ENCODE measurements at regions not wholly inside any gene's neighbourhood (a gene's known extent, or its start where the extent isn't known, plus 50 kb on each side); places are given as distances from the start of the nearest gene placed in this dataset.

- no peak for ATAC-seq
- CTCF ChIA-PET = no interaction called here
- TF ChIP-seq EP300 (IDR thresholded peaks at IDR 0.05; ENCODE audit: borderline replicate concordance in 1 of 2, control insufficient read depth in 1 of 2, low read depth in 2 of 2, low read length in 2 of 2) (no peak), NFYB (IDR thresholded peaks at IDR 0.05; ENCODE audit: insufficient read depth, low read depth, low read length) (no peak), TARDBP (IDR thresholded peaks at IDR 0.05; ENCODE audit: borderline replicate concordance) (no peak), ZNF622 (IDR thresholded peaks at IDR 0.05) (no peak), BACH1 (IDR thresholded peaks at IDR 0.05; ENCODE audit: borderline replicate concordance) (no peak), MEF2A (IDR thresholded peaks at IDR 0.05; ENCODE audit: insufficient read depth, low read depth, low read length) (no peak), TCF3 (IDR thresholded peaks at IDR 0.05; ENCODE audit: borderline replicate concordance, insufficient read depth, low read depth, low read length) (no peak), BCL3 (IDR thresholded peaks at IDR 0.05; ENCODE audit: borderline replicate concordance, insufficient read depth, low read depth, low read length, poor library complexity, severe bottlenecking) (no peak), ESRRA (IDR thresholded peaks at IDR 0.05; ENCODE audit: low read length) (no peak), SMAD1 (IDR thresholded peaks at IDR 0.05; ENCODE audit: low read depth, partially characterized antibody) (no peak), CBFB (IDR thresholded peaks at IDR 0.05; ENCODE audit: low read depth) (no peak), ATF2 (IDR thresholded peaks at IDR 0.05; ENCODE audit: low read length) (no peak), DPF2 (IDR thresholded peaks at IDR 0.05) (no peak), NKRF (conservative IDR thresholded peaks at IDR 0.05) (no peak), ZBTB4 (CRISPR knock-in tag; IDR thresholded peaks at IDR 0.05) (no peak)
Measured at GRCh38 chrX:110966091-110966454, 129.9 kb upstream of the PAK3 start.

More at GRCh38 chrX:110966091-110966454, 129.9 kb upstream of the PAK3 start:
- Histone ChIP-seq H3K9ac (ENCODE audit: control insufficient read depth, insufficient read depth, low read length) (no peak overlapping the region), H3K4me1 (ENCODE audit: control insufficient read depth, insufficient read depth, low read length) (no peaks in the 10 kb centered on the region), H3K27me3 (replicated peaks in 1 of 2; ENCODE audit: control insufficient read depth in 2 of 2, insufficient read depth in 2 of 2, low read length in 1 of 2) (no peaks in the 10 kb centered on the region), H3K79me2 (ENCODE audit: control insufficient read depth, insufficient read depth, low read length) (no peaks in the 10 kb centered on the region), H2AFZ (ENCODE audit: control insufficient read depth, low read depth, low read length) (no peak overlapping the region), H3K4me2 (ENCODE audit: control insufficient read depth, insufficient read depth) (no peak overlapping the region), H3K27ac (ENCODE audit: control insufficient read depth, insufficient read depth) (no peak overlapping the region), H3K36me3 (ENCODE audit: control insufficient read depth in 2 of 2, insufficient read depth in 2 of 2, low read length in 1 of 2) (no peaks in the 10 kb centered on the region), H4K20me1 (ENCODE audit: control insufficient read depth, insufficient read depth) (no peaks in the 10 kb centered on the region), H3K4me3 (no peak overlapping the region), H3K9me3 (replicated peaks; ENCODE audit: control insufficient read depth, insufficient read depth, low read length) (no peaks in the 10 kb centered on the region)
- POLR2A ChIA-PET = no interaction called here
- SMC1A ChIA-PET (ENCODE audit: uncharacterized antibody, unreplicated experiment) = no interaction called here
- no peak for FAIRE-seq
- WGBS (ENCODE audit: insufficient coverage, insufficient replicate concordance, low lambda C conversion rate, missing lambda C conversion rate) = 0% methylated on average over 1 of the region's 1 CpG
- RAD21 ChIA-PET (ENCODE audit: unreplicated experiment) = no interaction called here
- in situ Hi-C loops (cut with MboI) = no loop called here
- no TSS peak for BruUV-seq (replicated peaks)
- DNase-seq (ENCODE audit: low read depth, low spot score) = no peak
- intact Hi-C loops (cut with micrococcal nuclease; ENCODE audit: unreplicated experiment) = no loop called here
